IMR-90 (cell line): ENCODE measurements at regions not wholly inside any gene's neighbourhood (a gene's known extent, or its start where the extent isn't known, plus 50 kb on each side); places are given as distances from the start of the nearest gene placed in this dataset.

Experiments used
- ATAC-seq: fragments of 200-7000 bp; cut with Tn5 transposase; 2 replicates; pipeline ENCODE4 v1.9.1; 2020; ENCODE audit warnings: low read depth, mild to moderate bottlenecking, moderate library complexity
- BruUV-seq: library from RNA; stranded (reverse); fragments of 400-500 nt; replicated peaks from 2 replicates; lab custom pipeline; 2021; lab: Mats Ljungman, UMichigan
- CTCF ChIA-PET: fragments of 300-600 bp; formaldehyde crosslinking; extraction: SDS; loops from one replicate; lab custom pipeline; 2021; ENCODE audit warnings: antibody characterized with exemption; lab: Yijun Ruan, JAX
- POLR2A ChIA-PET: fragments of 300-600 bp; sonication (Branson Sonifier 250); formaldehyde crosslinking; loops from one replicate; lab custom pipeline; 2022; ENCODE audit warnings: antibody characterized with exemption; ENCODE audit not compliant: unreplicated experiment; lab: Charles Lee
- DNase-seq: peaks from one replicate; pipeline ENCODE4 v3.0.0; 2013
- H2AFZ ChIP-seq: replicated peaks from 2 replicates; pipeline ENCODE3; 2013; ENCODE audit warnings: low read length, mild to moderate bottlenecking; ENCODE audit not compliant: poor library complexity
- H2AK5ac ChIP-seq: 2 replicates; pipeline ENCODE4 v1.6.1; 2013; ENCODE audit warnings: low read depth, low read length, inconsistent platforms
- H2AK9ac ChIP-seq: replicated peaks from 2 replicates; pipeline ENCODE3; 2013; ENCODE audit warnings: mild to moderate bottlenecking, low read depth, low read length, moderate library complexity; ENCODE audit not compliant: poor library complexity
- H2BK120ac ChIP-seq: 2 replicates; pipeline ENCODE4 v1.6.1; 2013; ENCODE audit warnings: low read depth, low read length, inconsistent platforms
- H2BK15ac ChIP-seq: 3 replicates; pipeline ENCODE4 v1.6.1; 2013; ENCODE audit warnings: low read depth, low read length, inconsistent platforms
- H2BK20ac ChIP-seq: 2 replicates; pipeline ENCODE4 v1.6.1; 2013; ENCODE audit warnings: low read depth, mild to moderate bottlenecking, inconsistent platforms, low read length, moderate library complexity
- H2BK5ac ChIP-seq: 2 replicates; pipeline ENCODE4 v1.6.1; 2013; ENCODE audit warnings: mild to moderate bottlenecking, low read depth, low read length, inconsistent platforms; ENCODE audit not compliant: poor library complexity, severe bottlenecking
- H3K14ac ChIP-seq: replicated peaks from 2 replicates; pipeline ENCODE4 v1.6.1; 2013; ENCODE audit warnings: low read depth, low read length, inconsistent platforms
- H3K18ac ChIP-seq: 2 replicates; pipeline ENCODE4 v1.6.1; 2013; ENCODE audit warnings: low read depth, low read length, control low read depth
- H3K23ac ChIP-seq: 2 replicates; pipeline ENCODE4 v1.6.1; 2013; ENCODE audit warnings: low read depth, low read length, inconsistent platforms
- H3K27ac ChIP-seq: 2 replicates; pipeline ENCODE4 v1.5.1; 2013; ENCODE audit warnings: mild to moderate bottlenecking, control low read depth, low read length; ENCODE audit not compliant: insufficient read depth
- H3K27me3 ChIP-seq: 2 replicates; pipeline ENCODE4 v1.6.1; 2013; ENCODE audit warnings: low read length; ENCODE audit not compliant: control insufficient read depth, insufficient read depth
- H3K36me3 ChIP-seq: 2 replicates; pipeline ENCODE4 v1.6.1; 2013; ENCODE audit warnings: low read length, mixed read lengths; ENCODE audit not compliant: control insufficient read depth, insufficient read depth
- H3K4ac ChIP-seq: 2 replicates; pipeline ENCODE4 v1.6.1; 2013; ENCODE audit warnings: low read depth, low read length, inconsistent platforms
- H3K4me1 ChIP-seq: 2 replicates; pipeline ENCODE4 v1.6.1; 2013; ENCODE audit warnings: low read length, mixed read lengths; ENCODE audit not compliant: control insufficient read depth, insufficient read depth
- H3K4me2 ChIP-seq: 2 replicates; pipeline ENCODE4 v1.6.1; 2013; ENCODE audit warnings: low read depth, mild to moderate bottlenecking, control low read depth, low read length, moderate library complexity
- H3K4me3 ChIP-seq: 2 replicates; pipeline ENCODE4 v1.5.1; 2013; ENCODE audit warnings: low read depth, mild to moderate bottlenecking, control low read depth, low read length, moderate library complexity; ENCODE audit not compliant: insufficient read depth
- H3K56ac ChIP-seq: 2 replicates; pipeline ENCODE4 v1.6.1; 2013; ENCODE audit warnings: low read length, inconsistent platforms; ENCODE audit not compliant: insufficient read depth; ENCODE audit errors: extremely low read depth
- H3K79me1 ChIP-seq, 2 experiments: 2 replicates each; pipeline ENCODE4 v1.6.1; 2013; ENCODE audit warnings: low read length in 2 of 2, inconsistent platforms in 1 of 2, low read depth in 1 of 2
- H3K9ac ChIP-seq: 2 replicates; pipeline ENCODE4 v1.6.1; 2013; ENCODE audit warnings: low read depth, low read length, control low read depth
- H3K9me1 ChIP-seq: 2 replicates; pipeline ENCODE4 v1.6.1; 2013; ENCODE audit warnings: low read length, inconsistent platforms; ENCODE audit not compliant: insufficient read depth
- H3K9me3 ChIP-seq: 2 replicates; pipeline ENCODE4 v1.6.1; 2013; ENCODE audit warnings: low read length; ENCODE audit not compliant: control insufficient read depth, insufficient read depth
- H4K20me1 ChIP-seq: 2 replicates; pipeline ENCODE4 v1.6.1; 2013; ENCODE audit warnings: low read length, inconsistent platforms; ENCODE audit not compliant: insufficient read depth
- H4K5ac ChIP-seq: 2 replicates; pipeline ENCODE4 v1.6.1; 2013; ENCODE audit warnings: mild to moderate bottlenecking, low read depth, low read length, control low read depth
- H4K8ac ChIP-seq, 2 experiments: 2 replicates each; pipeline ENCODE4 v1.6.1; 2013; ENCODE audit warnings: low read depth in 2 of 2, low read length in 2 of 2, control low read depth in 1 of 2, inconsistent platforms in 1 of 2
- H4K91ac ChIP-seq: 2 replicates; pipeline ENCODE4 v1.6.1; 2013; ENCODE audit warnings: low read depth, low read length, inconsistent platforms; ENCODE audit not compliant: insufficient read depth
- CEBPB ChIP-seq: IDR thresholded peaks from 2 replicates; pipeline ENCODE4 v1.6.1; 2012; ENCODE audit warnings: low read depth, low read length, improper control_type of control experiment
- CHD1 ChIP-seq: IDR thresholded peaks from 2 replicates; pipeline ENCODE4 v1.6.1; 2012; ENCODE audit warnings: low read depth, low read length, improper control_type of control experiment
- CTCF ChIP-seq: conservative IDR thresholded peaks from 2 replicates; pipeline ENCODE4 v1.5.1; 2012; ENCODE audit warnings: mild to moderate bottlenecking, low read depth, low read length, improper control_type of control experiment
- ELK1 ChIP-seq: fragments of 150-350 bp; IDR thresholded peaks from 2 replicates; pipeline ENCODE4 v1.6.1; 2016; ENCODE audit warnings: low read depth, mild to moderate bottlenecking, low read length, moderate library complexity, borderline replicate concordance
- FOS ChIP-seq: fragments of 150-350 bp; IDR thresholded peaks from 2 replicates; pipeline ENCODE4 v1.6.1; 2016; ENCODE audit warnings: low read depth, low read length
- MAFK ChIP-seq: IDR thresholded peaks from 2 replicates; pipeline ENCODE4 v1.6.1; 2012; ENCODE audit warnings: low read depth, low read length, improper control_type of control experiment
- MAZ ChIP-seq: IDR thresholded peaks from 2 replicates; pipeline ENCODE4 v1.6.1; 2012; ENCODE audit warnings: low read depth, mild to moderate bottlenecking, low read length, improper control_type of control experiment, moderate library complexity, borderline replicate concordance
- POLR2A ChIP-seq: IDR thresholded peaks from 2 replicates; pipeline ENCODE4 v1.6.1; 2012; ENCODE audit warnings: mild to moderate bottlenecking, low read depth, low read length
- RAD21 ChIP-seq: IDR thresholded peaks from 2 replicates; pipeline ENCODE4 v1.6.1; 2012; ENCODE audit warnings: low read length, improper control_type of control experiment
- RCOR1 ChIP-seq: IDR thresholded peaks from 2 replicates; pipeline ENCODE4 v1.6.1; 2012; ENCODE audit warnings: mild to moderate bottlenecking, low read length, improper control_type of control experiment; ENCODE audit not compliant: insufficient replicate concordance
- RFX5 ChIP-seq: IDR thresholded peaks from 2 replicates; pipeline ENCODE4 v1.8.0; 2012; ENCODE audit warnings: low read depth, mild to moderate bottlenecking, low read length, moderate library complexity
- USF2 ChIP-seq: fragments of 150-350 bp; IDR thresholded peaks from 2 replicates; pipeline ENCODE4 v1.6.1; 2017; ENCODE audit warnings: mild to moderate bottlenecking, antibody characterized with exemption, low read length, low read depth
- WGBS, 2 experiments: methylation state at CpG; one replicate each; pipeline versions ENCODE4 v1.1.5 to v1.1.7; 2013; ENCODE audit warnings: missing lambda C conversion rate in 2 of 2; ENCODE audit not compliant: insufficient read length in 1 of 2; ENCODE audit errors: extremely low coverage in 2 of 2; 5-methylcytosine and 5-hydroxymethylcytosine counted together
- dilution Hi-C: fragments of 300-500 bp; cut with HindIII; formaldehyde crosslinking; loops from one replicate; pipeline ENCODE4 v1.14.3; 2018; ENCODE audit warnings: low sequenced_read_pairs; ENCODE audit not compliant: unreplicated experiment
- in situ Hi-C: fragments of 300-500 bp; cut with MboI; formaldehyde crosslinking; loops from 3 replicates; pipeline ENCODE4 v1.14.3; 2019; ENCODE audit warnings: low sequenced_read_pairs, inconsistent platforms, mixed read lengths
- intact Hi-C: fragments of 100-400 bp; cut with micrococcal nuclease; formaldehyde crosslinking; loops from 2 replicates; pipeline ENCODE4 v1.10.0; 2022

- H2AFZ ChIP-seq = no peak overlapping the region
- H2AK9ac ChIP-seq = no peak overlapping the region
- H4K8ac ChIP-seq = no peak overlapping the region
- H3K27ac ChIP-seq = no peak overlapping the region
- H3K27me3 ChIP-seq = no peaks in the 10 kb centered on the region
- H2BK15ac ChIP-seq = no peak overlapping the region
- H3K4me2 ChIP-seq = no peak overlapping the region
- H3K56ac ChIP-seq = no peak overlapping the region
- H3K79me1 ChIP-seq = no peaks in the 10 kb centered on the region
- no peak overlapping the region for H4K5ac ChIP-seq
- ChIA-PET POLR2A (no interaction called here), CTCF (no interaction called here)
- no peak overlapping the region for H3K4me3 ChIP-seq
- no CpG with 5 or more reads among the region's 1 CpG for WGBS, 2 experiments
- TF ChIP-seq RCOR1 (no peak), MAZ (no peak), CTCF (no peak), CEBPB (no peak), POLR2A (no peak), CHD1 (no peak), ELK1 (no peak), RAD21 (no peak), RFX5 (no peak), FOS (no peak), USF2 (no peak), MAFK (no peak)
- ATAC-seq (no peak), DNase-seq (no peak)
- peaks cover 7% of the 10 kb centered on the region; the same call in 1 of the 2 replicates for H3K9me3 ChIP-seq
- no peak overlapping the region for H3K14ac ChIP-seq
- no peak overlapping the region for H2BK120ac ChIP-seq
- H3K4ac ChIP-seq = no peak overlapping the region
- no peak overlapping the region for H2BK20ac ChIP-seq
- no peak overlapping the region for H4K91ac ChIP-seq
- BruUV-seq = no TSS peak
- intact Hi-C loops = no loop called here
- dilution Hi-C loops = no loop called here
- H3K18ac ChIP-seq = no peak overlapping the region
- H2BK5ac ChIP-seq = no peak overlapping the region
- no peaks in the 10 kb centered on the region for H3K9me1 ChIP-seq
- in situ Hi-C loops = no loop called here
- no peaks in the 10 kb centered on the region for H3K4me1 ChIP-seq
- no peak overlapping the region for H2AK5ac ChIP-seq
- no peaks in the 10 kb centered on the region for H4K20me1 ChIP-seq
- no peak overlapping the region for H3K23ac ChIP-seq
- no peak overlapping the region for H3K9ac ChIP-seq
- H3K36me3 ChIP-seq = no peaks in the 10 kb centered on the region
These were observed 153.5 kb upstream of the MAF start for GRCh38 chr16:79754081-79754480.
